ENCODE measurements at regions not wholly inside any gene's neighbourhood (a gene's known extent, or its start where the extent isn't known, plus 50 kb on each side); places are given as distances from the start of the nearest gene placed in this dataset.

DNA sequence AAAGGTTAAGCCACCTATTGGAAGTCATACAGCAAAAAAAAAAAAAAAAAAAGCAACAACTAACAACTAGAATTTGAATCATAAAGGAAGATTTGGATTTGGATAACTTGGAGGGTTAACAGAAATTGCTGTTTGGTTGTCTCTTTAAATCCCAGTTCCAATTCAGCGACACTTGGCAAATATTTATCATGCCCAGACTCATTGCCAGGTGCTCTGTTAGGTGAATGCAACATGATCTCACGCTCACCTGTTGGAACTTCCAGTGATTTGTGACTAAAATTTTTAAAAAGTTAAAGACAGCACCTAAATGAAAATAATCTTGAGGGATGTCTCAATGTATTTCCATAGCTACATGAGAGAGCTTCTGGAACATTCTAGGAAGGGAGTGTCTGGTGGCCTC is 103.7 kb downstream of the TBX3 start:
- Histone ChIP-seq H3K36me3 (ENCODE audit: control insufficient read depth in 2 of 4, insufficient read depth in 4 of 4, low read length in 3 of 4) (no peaks in the 10 kb centered on the region), H2BK5ac (ENCODE audit: low read depth, low read length) (no peak overlapping the region), H3K56ac (replicated peaks; ENCODE audit: insufficient read length, low read depth, low read length) (no peak overlapping the region), H3K23ac (ENCODE audit: insufficient read length) (no peak overlapping the region), H4K8ac (ENCODE audit: extremely low read depth, insufficient read depth, low read length) (no peak overlapping the region), H3K23me2 (ENCODE audit: low read depth, low read length) (no peaks in the 10 kb centered on the region), H3K79me2 (ENCODE audit: control insufficient read depth in 1 of 2, insufficient read depth in 2 of 2, low read length in 2 of 2) (no peaks in the 10 kb centered on the region), H2AK5ac (ENCODE audit: low read depth, low read length) (no peak overlapping the region), H3K4ac (replicated peaks; ENCODE audit: insufficient read length, low read depth, low read length) (no peak overlapping the region), H3K9me3 (ENCODE audit: insufficient read depth in 2 of 2, low read depth in 1 of 2, low read length in 1 of 2) (peaks cover 3% of the 10 kb centered on the region in 2 experiments; a peak in 2 of 4 replicates), H3K18ac (ENCODE audit: extremely low read depth, low read length) (no peak overlapping the region), H3K27me3 (replicated peaks in 1 of 4; ENCODE audit: control insufficient read depth in 3 of 4, extremely low read depth in 1 of 4, insufficient read depth in 3 of 4, low read length in 3 of 4) (no peaks in the 10 kb centered on the region), H3K4me3 (ENCODE audit: extremely low read depth in 1 of 4, insufficient read depth in 2 of 4, low read depth in 3 of 4, low read length in 4 of 4) (no peak overlapping the region), H3K4me2 (ENCODE audit: insufficient read depth in 1 of 2, low read depth in 2 of 2, low read length in 2 of 2) (no peak overlapping the region), H4K5ac (ENCODE audit: insufficient read length, low read depth, low read length) (no peak overlapping the region), H2AFZ (ENCODE audit: low read length) (no peak overlapping the region), H4K91ac (replicated peaks; ENCODE audit: insufficient read length, low read length) (no peak overlapping the region), H2BK12ac (ENCODE audit: low read depth, low read length) (no peak overlapping the region), H2BK20ac (ENCODE audit: low read length) (no peak overlapping the region), H3K9ac (replicated peaks in 1 of 4; ENCODE audit: extremely low read depth in 1 of 4, low read depth in 3 of 4, low read length in 3 of 4) (no peak overlapping the region), H2BK120ac (replicated peaks; ENCODE audit: low read depth, low read length) (no peak overlapping the region), H3K14ac (ENCODE audit: insufficient read length) (no peak overlapping the region), H3K4me1 (replicated peaks in 1 of 4; ENCODE audit: control insufficient read depth in 3 of 4, insufficient read depth in 4 of 4, low read length in 3 of 4) (no peaks in the 10 kb centered on the region), H3K79me1 (ENCODE audit: low read depth, low read length) (no peaks in the 10 kb centered on the region), H3K27ac (ENCODE audit: low read depth, low read length) (no peak overlapping the region), H2BK15ac (ENCODE audit: low read length) (no peak overlapping the region), H4K20me1 (replicated peaks in 1 of 2; ENCODE audit: control insufficient read depth in 1 of 2, insufficient read depth in 2 of 2, low read length in 2 of 2) (no peaks in the 10 kb centered on the region)
- DNase-seq (ENCODE audit: low read depth in 1 of 2, low spot score in 2 of 2) (no peak), FAIRE-seq (no peak)
- 91% methylated on average over 2 of the region's 2 CpGs; no CpG with 5 or more reads in 1 of the 2 experiments for WGBS, 2 experiments (ENCODE audit: extremely low coverage in 1 of 2, insufficient coverage in 1 of 2, insufficient read length in 1 of 2, insufficient replicate concordance in 2 of 2, low coverage in 1 of 2, low lambda C conversion rate in 2 of 2, missing lambda C conversion rate in 1 of 2)
- ChIA-PET POLR2A (ENCODE audit: partially characterized antibody) (no interaction called here), CTCF (ENCODE audit: partially characterized antibody) (no interaction called here)
- no peak for TF ChIP-seq SP4 (IDR thresholded peaks at IDR 0.05; ENCODE audit: low read length)
- TF ChIP-seq HDAC6 (IDR thresholded peaks at IDR 0.05; ENCODE audit: low read depth, low read length) = no peak
- no peak for TF ChIP-seq YY1 (IDR thresholded peaks at IDR 0.05; ENCODE audit: low read depth, low read length)
- TF ChIP-seq, protein P1, sequence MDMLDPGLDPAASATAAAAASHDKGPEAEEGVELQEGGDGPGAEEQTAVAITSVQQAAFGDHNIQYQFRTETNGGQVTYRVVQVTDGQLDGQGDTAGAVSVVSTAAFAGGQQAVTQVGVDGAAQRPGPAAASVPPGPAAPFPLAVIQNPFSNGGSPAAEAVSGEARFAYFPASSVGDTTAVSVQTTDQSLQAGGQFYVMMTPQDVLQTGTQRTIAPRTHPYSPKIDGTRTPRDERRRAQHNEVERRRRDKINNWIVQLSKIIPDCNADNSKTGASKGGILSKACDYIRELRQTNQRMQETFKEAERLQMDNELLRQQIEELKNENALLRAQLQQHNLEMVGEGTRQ (IDR thresholded peaks at IDR 0.05; ENCODE audit: low read length) = no peak
- no peak for TF ChIP-seq EGR1 (IDR thresholded peaks at IDR 0.05; ENCODE audit: borderline replicate concordance, low read depth, low read length)
- no peak for TF ChIP-seq KDM4A (IDR thresholded peaks at IDR 0.05; ENCODE audit: low read depth, low read length, severe bottlenecking)
- TF ChIP-seq SIRT6 (IDR thresholded peaks at IDR 0.05; ENCODE audit: low read length) = no peak
- no peak for TF ChIP-seq ASH2L (IDR thresholded peaks at IDR 0.05; ENCODE audit: low read length)
- no peak for TF ChIP-seq GTF2F1 (IDR thresholded peaks at IDR 0.05; ENCODE audit: borderline replicate concordance, low read depth, low read length)
- TF ChIP-seq SIN3A (conservative IDR thresholded peaks at IDR 0.05 in 1 of 2, IDR thresholded peaks at IDR 0.05 in 1 of 2; ENCODE audit: low read depth in 1 of 2, low read length in 2 of 2) = no peak
- no peak for TF ChIP-seq MAX (IDR thresholded peaks at IDR 0.05)
- TF ChIP-seq ZNF274 (IDR thresholded peaks at IDR 0.05; ENCODE audit: borderline replicate concordance, extremely low read depth, low read length) = no peak
- no peak for TF ChIP-seq BACH1 (IDR thresholded peaks at IDR 0.05; ENCODE audit: low read length)
- no peak for TF ChIP-seq TAF1 (IDR thresholded peaks at IDR 0.05; ENCODE audit: low read depth, low read length)
- TF ChIP-seq RBBP5 (IDR thresholded peaks at IDR 0.05; ENCODE audit: borderline replicate concordance, low read depth, low read length) = no peak
